Esophagus squamous epithelium (tissue), 5 donors: ENCODE measurements at regions not wholly inside any gene's neighbourhood (a gene's known extent, or its start where the extent isn't known, plus 50 kb on each side); places are given as distances from the start of the nearest gene placed in this dataset.
A peak's percentile ranks its signal among the peaks of the same experiment; 100 is the strongest.

Experiments
- DNase-seq: peaks from one replicate; lab custom pipeline; 2025; lab: John Stamatoyannopoulos, UW
- H3K27ac ChIP-seq, 4 donors: fragments of 200-600 bp; sonication (generic); one replicate each; pipeline ENCODE4 v1.5.1; 2016 to 2019; ENCODE audit warnings: mild to moderate bottlenecking in 1 of 4
- H3K27me3 ChIP-seq, 4 donors: fragments of 200-600 bp; sonication (generic); 1 replicate in 3 of 4; 2 replicates in 1 of 4; pipeline versions ENCODE4 v1.5.1 to v1.6.0; 2017 to 2021; ENCODE audit warnings: antibody characterized with exemption in 1 of 4
- H3K36me3 ChIP-seq, 3 donors: fragments of 200-600 bp; sonication (generic); one replicate each; pipeline ENCODE4 v1.5.1; 2016 to 2019
- H3K4me1 ChIP-seq, 3 donors: fragments of 200-600 bp; sonication (generic); one replicate each; pipeline ENCODE4 v1.5.1; 2017 to 2019
- H3K4me3 ChIP-seq, 4 donors: fragments of 200-600 bp; sonication (generic); 1 replicate in 3 of 4; 2 replicates in 1 of 4; pipeline ENCODE4 v1.5.1; 2016 to 2019; ENCODE audit warnings: mild to moderate bottlenecking in 2 of 4, moderate library complexity in 1 of 4
- H3K9me3 ChIP-seq, 3 donors: fragments of 200-600 bp; sonication (generic); one replicate each; pipeline ENCODE4 v1.5.1; 2016 to 2019
- CTCF ChIP-seq, 6 experiments: fragments of 450-650 bp in 4 of 6; fragments of 200-600 bp in 2 of 6; sonication (generic) in 2 of 6; IDR thresholded peaks; one replicate each; pipeline ENCODE4 v1.5.1; 2016 to 2019; ENCODE audit warnings: antibody characterized with exemption in 6 of 6, mild to moderate bottlenecking in 4 of 6, moderate library complexity in 4 of 6
- POLR2A ChIP-seq, 4 donors: fragments of 450-650 bp; IDR thresholded peaks; one replicate each; pipeline ENCODE4 v1.6.1; 2017; ENCODE audit warnings: antibody characterized with exemption in 4 of 4, mild to moderate bottlenecking in 4 of 4, moderate library complexity in 3 of 4
- WGBS, 2 donors: methylation state at CpG; one replicate each; pipeline ENCODE4 v1.1.5; 2018; 5-methylcytosine and 5-hydroxymethylcytosine counted together
- intact Hi-C: fragments of 100-400 bp; cut with DNase I; formaldehyde crosslinking; loops from one replicate; pipeline ENCODE4 v1.15.0; 2022
- donor health status: DM: yes; HTN: yes; CAD: no.

- WGBS, 2 donors, result 0% methylated on average over 1 of the region's 1 CpG; no CpG with 5 or more reads in 1 of the 2 donors
- Histone ChIP-seq H3K4me1 (peaks cover 0 to 23% (median 0%) of the 10 kb centered on the region in 3 donors), H3K4me3 (no peak overlapping the region), H3K27me3 (no peaks in the 10 kb centered on the region), H3K27ac (peak overlapping the region in 2 of 4 donors; percentile 18 to 28), H3K9me3 (no peaks in the 10 kb centered on the region), H3K36me3 (no peaks in the 10 kb centered on the region)
- no peak for DNase-seq
- TF ChIP-seq POLR2A (IDR thresholded peaks at IDR 0.05) (no peak), CTCF (IDR thresholded peaks at IDR 0.05) (no peak)
- intact Hi-C loops, result no loop called here
Measured at GRCh38 chr6:22442826-22443225, 126.5 kb upstream of the HDGFL1 start.

DNA sequence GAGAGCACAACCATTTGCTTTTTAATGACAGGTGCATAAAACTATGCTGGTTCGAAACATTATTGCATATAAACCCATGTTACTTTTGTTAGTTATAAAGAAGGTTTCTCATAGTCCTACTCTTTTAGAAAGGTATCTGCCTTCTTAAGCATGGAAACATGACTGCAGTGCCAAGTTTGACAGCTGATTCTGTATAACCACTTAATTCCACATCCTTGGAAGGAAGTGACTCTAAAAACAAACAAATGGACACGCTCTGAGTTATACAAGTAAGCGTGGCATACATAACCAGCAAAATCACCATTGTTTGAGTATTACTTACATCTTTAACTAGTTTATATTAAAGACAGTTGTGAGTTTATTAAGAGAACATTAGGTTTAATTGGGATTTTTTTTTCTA, 125.0 kb upstream of the HDGFL1 start:
- intact Hi-C loops, result no loop called here
- Histone ChIP-seq H3K27me3 (no peaks in the 10 kb centered on the region), H3K4me3 (no peak overlapping the region), H3K9me3 (no peaks in the 10 kb centered on the region), H3K36me3 (no peaks in the 10 kb centered on the region), H3K27ac (no peak overlapping the region), H3K4me1 (peaks cover 0 to 33% (median 3%) of the 10 kb centered on the region in 3 donors)
- whole genome bisulfite sequencing, 2 donors, result 57 to 70% methylated on average over 3 of the region's 3 CpGs
- no peak for TF ChIP-seq CTCF (IDR thresholded peaks at IDR 0.05)
- no peak for DNase-seq

- TF ChIP-seq CTCF (IDR thresholded peaks at IDR 0.05), result no peak
- TF ChIP-seq POLR2A (IDR thresholded peaks at IDR 0.05), result no peak
- WGBS, 2 donors, result 52 to 76% methylated on average over 2 of the region's 2 CpGs
- Histone ChIP-seq H3K27ac (no peak overlapping the region), H3K36me3 (no peaks in the 10 kb centered on the region), H3K4me3 (no peak overlapping the region), H3K4me1 (peaks cover 0 to 33% (median 3%) of the 10 kb centered on the region in 3 donors), H3K9me3 (no peaks in the 10 kb centered on the region), H3K27me3 (no peaks in the 10 kb centered on the region)
- no peak for DNase-seq
- intact Hi-C loops, result no loop called here
Measured at GRCh38 chr6:22445946-22446345, 123.4 kb upstream of the HDGFL1 start.

DNA sequence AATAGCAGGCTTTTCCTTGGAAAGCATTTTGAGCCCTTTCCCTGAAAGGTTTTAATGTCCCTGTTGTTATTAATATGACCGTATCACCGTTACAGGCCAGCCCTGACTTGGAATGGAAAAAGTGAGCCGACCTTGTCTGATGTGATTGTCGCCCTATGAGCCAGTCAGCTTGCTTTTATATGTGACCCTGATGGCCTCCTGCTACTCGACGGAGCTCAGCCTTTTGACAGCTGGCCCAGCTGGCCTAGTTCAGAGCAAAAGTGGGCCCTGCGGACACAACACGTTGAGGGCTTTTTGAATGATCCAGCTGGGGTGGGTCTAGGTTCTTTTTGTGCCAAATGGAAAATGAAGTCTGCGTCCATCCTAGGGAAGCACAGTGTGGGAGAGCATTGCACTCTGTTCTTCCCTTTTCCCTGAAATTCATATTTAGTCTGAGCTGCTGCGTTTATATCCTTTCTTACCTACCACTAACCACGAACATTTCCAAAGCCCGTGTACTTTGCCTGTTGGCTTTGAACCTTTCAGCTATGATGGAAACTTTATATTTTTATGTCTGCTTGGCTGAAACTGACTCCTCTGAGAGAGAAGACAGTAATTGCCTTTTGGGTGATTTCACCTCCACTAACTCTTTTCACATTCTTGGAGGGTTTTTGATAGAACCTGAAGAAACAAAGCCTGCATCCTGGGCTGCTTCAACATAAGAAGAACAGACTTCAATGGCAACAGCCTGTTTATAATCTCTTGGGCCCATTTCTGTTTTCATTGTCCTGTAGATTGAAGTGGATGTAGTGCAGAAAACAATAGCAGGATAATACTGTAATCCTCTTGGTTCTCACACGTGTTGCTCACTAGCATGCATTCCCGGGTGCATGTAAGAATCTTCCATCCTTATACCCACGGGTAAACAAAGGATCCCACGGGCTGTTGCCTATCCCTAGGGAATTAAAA, 121.8 kb upstream of the HDGFL1 start:
- intact Hi-C loops, result no loop called here
- WGBS, 2 donors, result 57 to 58% methylated on average over 12 to 16 of the region's 16 CpGs
- no peak for DNase-seq
- Histone ChIP-seq H3K27me3 (no peaks in the 10 kb centered on the region), H3K4me3 (no peak overlapping the region), H3K27ac (peak overlapping the region in 1 of 4 donors; percentile 27), H3K36me3 (no peaks in the 10 kb centered on the region), H3K9me3 (no peaks in the 10 kb centered on the region), H3K4me1 (peaks cover 0 to 27% (median 3%) of the 10 kb centered on the region in 3 donors)
- TF ChIP-seq POLR2A (IDR thresholded peaks at IDR 0.05) (no peak), CTCF (IDR thresholded peaks at IDR 0.05) (no peak)

- peaks cover 0 to 21% (median 3%) of the 10 kb centered on the region in 3 donors for H3K4me1 ChIP-seq
- no peak for DNase-seq
- no peaks in the 10 kb centered on the region for H3K27me3 ChIP-seq
- intact Hi-C loops, result no loop called here
- H3K27ac ChIP-seq, result no peak overlapping the region
- 28 to 52% methylated on average over 6 of the region's 6 CpGs for WGBS, 2 donors
- H3K9me3 ChIP-seq, result no peaks in the 10 kb centered on the region
- no peak for TF ChIP-seq POLR2A (IDR thresholded peaks at IDR 0.05)
- no peak for TF ChIP-seq CTCF (IDR thresholded peaks at IDR 0.05)
- no peak overlapping the region for H3K4me3 ChIP-seq
- no peaks in the 10 kb centered on the region for H3K36me3 ChIP-seq
Measured at GRCh38 chr6:22448291-22448711, 121.1 kb upstream of the HDGFL1 start.
